Tongue (tissue), 1 donor: ENCODE measurements at regions not wholly inside any gene's neighbourhood (a gene's known extent, or its start where the extent isn't known, plus 50 kb on each side); places are given as distances from the start of the nearest gene placed in this dataset.

Experiments used
- DNase-seq: peaks from one replicate; pipeline ENCODE4 v3.0.0-alpha.2; 2015

DNA sequence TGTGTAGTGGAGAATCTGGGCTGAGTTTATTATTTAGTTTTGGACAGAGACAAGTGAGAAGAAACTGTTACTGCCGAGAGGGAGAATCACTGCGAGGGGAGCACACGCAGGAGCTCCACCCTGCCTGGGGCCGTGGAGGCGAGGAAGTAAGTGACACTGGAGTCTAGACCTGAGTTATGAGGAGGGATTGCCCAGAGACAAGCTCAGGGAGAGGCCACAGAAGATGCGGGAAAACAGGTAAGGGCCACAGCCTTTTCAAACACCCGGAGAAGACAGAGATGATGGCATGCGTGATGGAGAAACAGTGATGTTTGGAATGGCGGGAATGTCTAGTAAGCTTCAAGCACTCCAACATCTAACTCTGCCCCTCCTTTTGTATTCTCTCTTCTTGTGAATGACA lies 84.1 kb downstream of the TNFSF11 start:
- DNase-seq, result no peak

DNA sequence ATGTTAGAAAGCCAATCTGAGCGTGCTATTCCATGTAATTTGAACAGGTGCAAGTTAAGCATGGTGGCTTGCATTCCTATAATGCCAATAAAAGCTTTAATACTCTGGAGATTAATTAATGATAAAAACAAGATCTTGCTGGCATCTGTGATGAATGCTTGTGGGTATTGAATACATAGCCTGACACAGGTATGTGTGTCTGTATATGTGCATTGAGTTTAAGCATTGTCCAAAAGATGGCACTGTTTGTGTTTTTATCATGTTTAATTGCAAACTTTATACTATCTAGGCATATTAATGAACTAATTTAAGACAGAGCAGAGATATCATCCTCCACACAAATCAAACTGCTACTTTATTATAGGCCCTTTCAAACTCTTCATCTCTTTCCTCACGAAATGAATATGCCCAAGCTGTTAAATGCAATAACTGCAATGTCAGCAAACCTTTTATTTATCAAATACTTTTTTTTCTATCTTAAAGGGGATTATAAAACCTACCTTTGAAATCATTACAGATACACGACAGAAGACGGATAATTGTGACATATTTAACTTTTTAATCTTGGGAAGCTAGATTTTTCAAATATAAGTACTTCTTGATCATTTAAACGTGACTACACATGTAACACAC lies 86.5 kb downstream of the TNFSF11 start:
- no peak for DNase-seq

DNA sequence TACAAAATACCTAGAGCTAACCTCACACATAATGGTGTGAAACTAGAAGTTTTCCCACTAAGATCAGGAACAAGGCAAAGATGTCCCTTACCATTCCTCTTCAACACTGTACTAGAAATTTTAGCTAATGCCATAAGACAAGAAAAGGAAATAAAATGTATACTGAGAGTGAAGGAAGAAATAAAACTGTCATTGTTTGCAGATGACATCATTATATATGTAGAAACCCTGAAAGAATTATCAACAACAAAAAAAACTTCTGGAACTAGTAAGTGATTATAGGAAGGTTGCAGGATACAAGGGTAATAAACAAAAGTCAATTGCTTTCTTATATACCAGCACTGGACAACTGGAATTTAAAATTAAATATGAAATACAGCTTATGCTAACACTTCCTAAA lies 93.7 kb downstream of the TNFSF11 start:
- DNase-seq, result no peak

DNA sequence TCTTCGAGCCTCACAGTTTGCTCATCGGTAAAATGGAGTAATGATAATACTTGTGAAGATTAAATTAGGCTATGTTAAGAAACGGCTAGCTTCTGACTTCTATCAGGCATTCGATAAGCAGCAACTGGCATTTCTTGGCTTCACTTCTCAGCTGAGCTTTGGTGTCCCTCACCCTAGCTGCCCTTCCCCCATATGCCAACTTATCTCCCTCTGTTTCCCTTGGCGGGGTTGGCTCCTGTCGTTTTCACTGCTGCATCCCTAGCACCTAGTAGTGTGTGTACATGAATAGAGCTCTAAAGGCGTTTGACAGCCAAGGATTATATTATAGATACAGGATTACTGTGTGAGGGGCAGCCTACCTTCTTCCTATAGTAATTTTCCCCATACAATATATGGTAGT lies 97.5 kb downstream of the TNFSF11 start:
- DNase-seq, result no peak

DNA sequence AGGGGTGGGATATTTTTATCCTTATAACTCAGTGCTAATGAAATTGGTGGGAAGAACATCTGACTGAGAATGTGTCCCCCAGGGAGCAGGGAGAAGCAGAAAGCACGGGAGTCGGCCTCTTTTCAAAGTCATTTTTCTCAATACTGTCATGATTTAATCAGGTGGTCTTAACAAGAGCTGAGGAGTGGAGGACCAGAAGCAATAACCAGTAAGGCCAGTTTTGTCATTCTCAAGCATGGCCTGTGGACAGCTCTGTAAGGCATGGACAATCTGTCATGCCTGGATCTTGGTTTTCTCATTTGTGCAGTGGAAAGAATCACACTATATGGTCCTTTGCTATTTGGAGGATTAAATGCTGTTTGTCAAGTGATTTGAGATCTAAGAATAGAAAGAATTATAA lies 99.7 kb downstream of the TNFSF11 start:
- DNase-seq, result no peak

DNA sequence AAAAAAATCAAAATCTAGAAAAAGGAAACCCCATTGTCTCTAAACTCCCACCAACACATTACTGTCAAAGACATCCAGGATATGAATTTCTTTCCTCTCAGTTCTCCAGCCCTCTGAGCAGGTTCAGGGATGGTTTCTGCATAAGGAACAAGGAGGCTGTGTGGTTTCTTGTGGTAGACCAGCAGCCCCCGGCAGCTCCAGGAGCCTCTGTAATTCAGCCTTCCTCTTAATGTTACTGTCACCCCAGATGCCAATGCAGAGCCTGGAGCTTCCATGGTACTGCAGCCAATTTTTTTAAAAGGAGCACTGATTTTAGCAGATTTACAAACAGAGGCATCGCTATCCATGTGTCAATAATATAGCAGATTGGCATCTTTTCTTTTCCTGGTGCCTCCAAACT lies 100.6 kb upstream of the FAM216B start:
- DNase-seq, result no peak

DNA sequence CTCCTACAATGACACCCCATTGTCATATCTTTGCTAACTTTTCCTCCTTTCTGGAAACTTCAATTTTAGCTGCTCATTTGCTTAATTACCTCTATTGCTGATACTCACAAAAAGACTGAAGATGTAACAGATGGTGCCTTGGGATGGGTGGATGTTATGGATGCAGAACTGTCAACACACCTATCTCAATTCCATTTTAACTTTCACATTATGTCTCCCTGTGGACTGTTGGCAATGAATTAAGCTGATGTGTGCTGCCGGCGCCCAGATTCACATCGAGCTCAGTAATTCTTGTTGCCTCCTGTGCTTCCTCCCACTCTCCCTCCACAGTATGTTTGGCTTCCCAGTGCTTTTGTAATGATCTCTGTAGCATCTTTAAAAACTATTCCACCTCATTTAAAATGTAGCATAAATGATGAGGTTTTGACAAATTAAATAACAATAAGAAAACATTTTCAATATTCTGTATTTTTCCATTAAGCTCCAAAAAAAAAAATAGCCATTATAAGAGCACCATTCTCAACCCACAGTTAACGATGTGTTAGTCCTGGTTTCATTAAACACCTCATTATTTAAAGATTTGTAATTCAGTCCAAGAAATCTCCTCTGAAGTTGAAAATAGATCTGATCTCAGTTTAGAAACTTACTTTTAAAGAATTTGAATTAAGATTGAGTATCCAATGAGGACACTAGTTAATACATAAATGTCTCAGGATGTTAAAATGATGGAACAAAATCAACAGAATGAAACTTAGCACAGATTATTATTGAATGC lies 99.9 kb upstream of the FAM216B start:
- DNase-seq, result no peak

DNA sequence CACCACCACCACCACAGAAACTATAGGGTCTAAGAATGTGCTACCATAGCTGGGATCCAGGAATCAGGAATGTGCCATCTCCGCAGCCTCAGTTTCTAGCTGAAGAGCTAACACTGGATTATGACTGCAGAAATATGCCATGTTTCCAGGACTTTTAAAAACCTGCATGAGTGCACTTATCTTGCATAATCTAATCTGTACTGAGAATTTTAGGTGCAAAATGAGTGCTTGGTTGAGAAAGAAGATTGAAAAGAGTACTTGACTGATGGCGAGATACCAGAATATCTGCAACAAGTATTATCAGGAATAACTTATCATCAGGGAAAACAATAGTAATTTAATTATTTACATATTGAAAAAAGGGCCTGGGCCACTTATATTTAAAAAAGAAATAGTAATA lies 97.2 kb upstream of the FAM216B start:
- no peak for DNase-seq

DNA sequence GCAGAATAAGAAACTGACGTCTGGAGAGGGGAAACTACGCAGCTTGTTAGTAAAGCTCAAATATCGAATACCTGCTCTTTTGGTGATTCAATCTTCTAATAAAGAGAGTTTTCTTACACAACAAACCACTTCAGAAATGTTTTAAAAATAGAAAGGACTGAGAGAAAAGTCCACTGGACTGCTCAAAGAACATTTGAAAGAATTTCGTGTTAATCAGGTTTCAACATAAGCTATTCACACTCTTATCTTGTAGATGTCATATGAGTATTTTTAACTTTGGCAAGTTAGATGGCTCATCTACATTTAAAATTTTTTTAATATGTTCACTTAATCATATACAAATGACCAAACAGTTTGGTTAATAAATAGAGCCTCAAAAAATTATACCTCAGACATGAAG lies 95.6 kb upstream of the FAM216B start:
- no peak for DNase-seq

DNA sequence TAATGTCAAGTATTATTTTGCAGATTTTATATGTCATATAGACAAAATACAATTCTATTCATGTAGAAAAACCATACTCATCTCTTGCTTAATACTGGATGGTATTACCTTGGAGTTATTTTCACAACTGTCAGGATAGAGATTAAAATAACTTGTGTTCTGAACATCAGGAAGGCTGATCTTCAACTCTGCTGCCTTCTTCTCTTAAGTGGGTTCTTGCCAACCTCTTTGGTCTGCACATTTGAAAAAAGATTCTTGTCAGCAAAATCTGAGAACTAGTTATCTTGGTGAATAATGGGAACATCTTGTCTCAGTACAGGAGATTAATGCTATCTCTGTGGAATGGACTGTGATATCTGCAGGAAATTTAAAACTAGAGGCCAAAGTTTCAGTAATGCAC lies 95.2 kb upstream of the FAM216B start:
- no peak for DNase-seq

DNA sequence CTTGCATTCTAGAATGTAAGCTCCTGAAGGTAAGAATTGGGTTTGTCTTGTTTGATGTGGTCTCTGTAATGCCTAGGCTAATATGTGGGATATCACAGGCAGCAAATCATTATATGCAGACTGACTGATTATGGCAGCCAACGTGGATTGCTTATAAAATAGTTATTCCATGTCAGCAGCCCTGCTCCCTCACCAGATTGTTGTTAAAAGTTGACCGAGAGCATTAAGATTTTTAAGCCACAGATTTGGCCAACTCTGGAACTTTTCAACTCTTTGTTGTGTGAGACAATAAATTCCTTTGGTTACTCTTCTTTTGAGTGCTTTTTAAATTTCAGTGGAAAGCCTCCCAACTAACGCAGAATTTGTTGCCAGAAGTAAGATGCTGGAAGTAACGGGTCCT lies 92.6 kb upstream of the FAM216B start:
- no peak for DNase-seq

DNA sequence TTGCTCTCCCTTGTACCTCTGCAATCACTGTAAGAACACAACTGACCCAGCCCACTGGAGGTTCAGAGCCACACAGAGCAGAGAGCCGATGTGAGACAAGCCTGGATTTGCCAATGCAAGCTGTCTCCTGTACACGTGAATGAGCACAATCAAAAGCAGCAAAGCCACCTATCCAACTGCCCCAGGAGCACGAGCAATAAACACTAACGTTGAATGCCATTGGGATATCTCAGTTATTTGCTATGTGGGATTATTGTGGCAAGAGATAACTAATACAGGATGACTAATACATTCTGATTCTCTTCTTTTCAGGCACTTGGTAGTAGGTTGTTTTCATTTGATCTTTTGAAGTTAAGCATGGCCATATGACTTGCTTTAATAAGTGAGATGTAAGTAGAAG lies 85.2 kb upstream of the FAM216B start:
- DNase-seq, result no peak

DNA sequence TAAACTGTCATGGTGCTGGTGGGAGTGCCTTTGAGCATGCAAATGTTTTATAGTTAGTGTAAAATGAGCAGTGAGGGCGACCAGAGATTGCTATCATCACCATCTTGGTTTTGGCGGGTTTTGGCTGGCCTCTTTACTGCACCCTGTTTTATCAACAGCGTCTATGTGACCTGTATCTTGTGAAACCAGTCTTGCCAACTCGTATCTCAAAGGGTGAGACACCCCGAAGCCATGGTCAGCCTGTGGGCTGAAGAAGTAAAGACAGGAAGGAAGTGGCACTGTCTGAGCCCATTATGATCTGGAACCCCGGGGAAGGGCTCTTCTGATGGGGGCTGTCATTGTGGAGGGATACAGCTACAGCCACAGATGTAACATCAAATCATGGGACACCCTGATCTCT lies 81.5 kb upstream of the FAM216B start:
- no peak for DNase-seq

DNA sequence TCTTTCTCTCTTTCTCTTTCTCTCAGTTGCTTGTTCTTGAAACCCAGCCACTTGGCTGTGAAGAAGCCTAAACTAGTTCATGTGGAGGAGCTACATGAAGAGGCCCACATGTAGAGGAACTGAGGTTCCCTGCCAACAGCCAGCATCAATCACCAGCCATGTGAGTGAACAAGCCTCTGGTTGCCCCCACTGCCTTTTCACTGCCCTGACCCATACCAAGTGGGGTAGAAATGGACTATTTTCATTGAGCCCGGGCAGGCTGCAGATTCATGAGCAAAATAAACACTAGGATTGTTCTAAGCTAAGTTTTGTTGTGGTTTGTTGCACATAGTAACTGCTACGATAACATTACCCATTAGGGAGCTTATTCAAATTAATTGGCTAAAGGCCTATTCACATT lies 78.7 kb upstream of the FAM216B start:
- DNase-seq, result no peak

DNA sequence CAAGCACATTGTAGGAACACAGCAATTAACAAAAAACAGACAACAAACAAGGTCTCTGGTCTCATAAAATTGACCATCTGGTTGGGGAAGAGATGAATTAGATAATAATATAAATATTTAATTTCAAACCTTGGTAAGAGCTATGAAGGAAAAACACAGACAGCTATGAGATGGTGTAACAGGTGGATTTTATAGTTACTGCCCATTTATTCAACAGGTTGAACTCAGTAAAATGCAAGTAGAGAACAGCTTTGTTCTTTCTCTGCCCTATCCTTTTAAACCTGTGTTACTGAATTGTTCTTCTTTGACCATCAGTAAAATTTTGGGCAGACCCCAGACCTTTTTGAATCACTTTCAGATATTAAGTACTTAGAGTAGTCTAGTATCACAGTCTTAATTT lies 77.6 kb upstream of the FAM216B start:
- DNase-seq, result no peak

DNA sequence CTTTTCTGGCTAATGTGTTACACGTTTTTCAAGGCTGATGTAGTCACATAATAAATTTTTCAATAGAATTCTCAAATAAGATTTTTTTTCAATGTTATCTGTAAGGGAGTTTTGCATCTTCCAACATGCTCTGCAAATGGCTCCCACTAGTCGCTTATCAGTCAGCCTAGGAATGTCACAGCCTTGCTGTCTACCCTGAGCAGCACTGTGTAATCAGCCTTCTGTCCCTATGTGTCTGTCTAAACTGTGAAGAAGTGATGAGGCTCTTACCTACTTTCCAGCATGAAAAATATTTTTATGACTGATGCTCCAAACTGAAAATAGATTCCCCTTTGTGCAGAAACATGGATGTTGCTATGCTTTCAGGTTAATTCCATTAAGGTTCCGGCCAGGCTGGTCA lies 75.1 kb upstream of the FAM216B start:
- DNase-seq, result no peak

DNA sequence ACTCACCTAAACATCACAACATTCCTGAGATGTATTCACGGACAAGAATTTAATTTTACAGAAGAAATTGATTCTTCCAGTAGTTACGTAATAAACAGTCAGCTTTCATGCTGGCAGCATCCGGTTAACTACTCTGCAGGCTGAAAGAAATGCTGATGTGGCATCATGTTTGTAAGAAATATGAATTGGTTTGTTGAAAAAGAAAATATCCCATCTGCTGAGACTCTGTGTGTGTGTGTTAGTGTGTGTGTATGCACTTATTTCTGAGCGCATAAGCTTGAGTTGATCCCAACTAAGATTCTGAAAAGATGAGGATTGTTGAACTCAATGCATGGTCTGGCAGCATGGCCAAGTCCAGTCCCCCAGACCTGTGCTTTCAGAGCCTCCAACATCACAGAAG lies 74.3 kb upstream of the FAM216B start:
- DNase-seq, result no peak

DNA sequence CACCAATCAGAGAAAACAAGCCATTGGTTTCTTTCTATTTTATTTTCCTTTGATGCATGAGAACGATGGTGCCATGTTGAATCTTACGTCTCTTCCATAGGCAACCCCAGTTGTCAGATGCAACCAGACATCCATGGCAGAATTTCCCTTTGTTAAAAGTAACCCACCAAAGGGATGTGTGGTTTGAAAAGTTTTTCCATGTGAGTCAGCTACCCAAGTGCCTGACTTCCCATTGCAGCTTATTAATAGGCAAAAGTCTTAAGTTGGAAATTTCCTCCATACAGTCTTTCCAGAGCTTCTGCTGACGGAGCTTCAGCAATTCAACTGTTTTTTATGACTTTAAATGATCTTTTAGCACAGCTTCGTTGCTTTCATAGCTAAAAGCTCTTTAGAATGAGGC lies 73.8 kb upstream of the FAM216B start:
- DNase-seq, result peak; percentile 1

DNA sequence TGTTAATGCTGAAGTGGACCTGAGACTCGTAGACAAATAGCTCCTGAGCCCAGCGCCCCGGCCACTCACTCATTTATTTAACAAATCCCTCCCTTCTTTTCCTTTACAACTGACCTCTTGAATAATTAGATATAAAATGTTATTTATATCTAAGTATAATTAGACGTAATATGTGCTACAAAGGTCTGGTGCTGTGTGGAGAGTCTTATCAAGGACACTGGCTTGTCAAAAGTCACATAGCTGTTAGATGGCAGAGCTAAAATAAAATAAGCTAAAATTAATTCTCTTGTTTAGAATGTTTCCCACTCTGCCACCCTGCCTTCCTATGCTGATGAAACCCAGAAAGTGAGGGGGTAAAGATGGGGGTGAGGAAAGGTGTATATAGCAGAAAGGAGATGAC lies 73.0 kb upstream of the FAM216B start:
- DNase-seq, result no peak

DNA sequence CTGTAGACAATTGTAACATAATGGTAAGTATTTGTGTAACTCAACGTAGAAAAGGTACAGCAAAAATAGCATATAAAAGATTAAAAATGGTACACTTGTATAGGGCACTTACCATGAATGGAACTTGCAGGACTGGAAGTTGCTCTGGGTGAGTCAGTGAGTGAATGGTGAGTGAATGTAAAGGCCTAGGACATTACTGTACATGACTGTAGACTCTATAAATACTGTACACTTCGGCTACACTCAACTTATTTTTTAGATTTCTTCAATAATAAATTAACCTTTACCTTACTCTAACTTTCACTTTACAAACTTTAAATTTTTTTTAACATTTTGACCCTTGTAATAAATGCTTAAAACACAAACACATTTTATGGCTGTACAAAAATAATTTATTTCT lies 72.1 kb upstream of the FAM216B start:
- DNase-seq, result no peak

DNA sequence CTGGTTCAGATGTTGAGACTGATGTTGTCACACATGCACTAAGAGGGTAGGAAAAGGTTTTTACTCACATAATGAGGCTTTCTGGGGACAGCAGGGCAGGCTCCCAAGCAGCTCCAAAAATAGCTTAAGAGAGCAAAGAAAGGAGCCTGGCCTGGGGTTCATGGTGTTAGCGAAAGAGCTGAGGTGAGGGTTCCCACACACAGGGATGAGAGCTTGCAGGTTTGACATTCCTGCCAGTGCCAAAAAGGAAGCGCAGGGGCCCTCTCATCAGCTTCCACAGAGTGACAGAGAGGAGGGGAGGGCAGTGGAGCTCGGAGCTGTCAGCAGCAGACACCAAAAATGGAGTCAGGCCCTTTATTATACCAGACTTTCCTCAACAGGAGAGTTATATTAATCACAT lies 65.5 kb upstream of the FAM216B start:
- no peak for DNase-seq

DNA sequence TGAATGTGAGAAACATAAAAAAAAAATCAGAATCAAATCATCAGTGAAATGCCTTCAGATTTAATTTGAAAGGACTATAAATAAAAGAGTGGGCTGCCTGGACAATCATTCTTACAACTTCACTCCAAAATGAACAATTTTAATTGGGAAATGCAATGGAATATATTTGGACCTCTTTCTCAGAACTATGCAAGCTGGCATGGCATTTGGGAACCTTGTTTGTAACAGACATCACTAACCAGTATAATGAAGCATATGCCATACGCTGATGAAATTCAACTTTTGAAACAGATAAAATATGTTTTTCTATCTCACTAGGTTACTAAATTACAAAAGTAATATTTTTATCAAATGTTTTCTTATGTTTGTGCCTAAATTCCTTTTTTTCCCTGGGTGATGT lies 64.2 kb upstream of the FAM216B start:
- no peak for DNase-seq

DNA sequence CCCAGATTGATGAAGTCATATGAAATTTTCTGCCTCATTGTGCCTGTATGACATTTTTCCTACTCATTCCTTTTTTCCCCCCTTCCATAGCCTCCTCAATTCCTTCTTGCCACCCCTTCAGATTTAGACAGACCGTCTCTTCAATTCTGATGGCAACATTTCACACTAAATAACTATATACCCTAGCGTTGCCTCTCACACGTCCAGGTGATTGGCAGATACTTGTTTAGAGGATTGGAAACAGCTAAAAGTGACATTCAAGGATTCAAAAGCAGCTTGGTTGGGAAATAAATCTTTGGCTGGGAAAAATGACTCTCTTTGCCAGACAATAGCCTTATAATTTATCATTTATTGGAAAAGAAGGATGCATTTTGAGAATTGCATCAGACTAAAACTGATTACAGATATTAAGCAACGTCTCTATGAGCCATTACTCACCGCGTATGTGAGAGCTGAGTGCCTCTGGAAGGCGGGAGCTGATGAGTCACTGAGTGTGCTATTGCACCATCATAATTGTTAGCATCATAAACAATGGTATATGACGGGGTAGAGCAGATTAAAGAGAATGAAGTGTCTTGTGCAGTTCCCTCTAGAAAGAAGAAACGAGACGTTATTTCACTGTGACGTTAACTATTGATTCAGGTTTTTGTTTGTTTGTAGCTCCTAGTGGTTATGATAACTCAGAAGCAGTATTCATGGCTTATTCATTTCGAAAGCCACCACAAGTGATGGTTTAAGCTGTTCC lies 61.1 kb upstream of the FAM216B start:
- DNase-seq, result no peak

DNA sequence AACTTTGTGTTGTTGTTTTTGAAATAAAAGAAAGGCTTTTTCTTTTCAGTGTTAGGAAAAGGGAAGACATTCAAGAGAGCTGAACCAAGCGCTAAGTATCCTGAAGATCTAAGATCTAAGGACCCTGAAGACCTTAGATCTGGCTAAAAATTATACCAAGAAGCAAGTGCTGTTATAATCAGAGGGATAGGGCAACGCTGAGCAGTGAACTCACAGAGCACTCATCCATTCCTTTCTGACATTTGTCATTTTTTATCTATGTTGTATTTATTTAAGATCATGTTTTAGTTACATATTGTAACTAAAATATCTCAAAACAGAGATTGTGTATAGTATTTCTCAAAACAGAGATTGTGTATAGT lies 60.5 kb upstream of the FAM216B start:
- DNase-seq, result no peak
